Pancreas (tissue), 10 donors: ENCODE measurements at regions not wholly inside any gene's neighbourhood (a gene's known extent, or its start where the extent isn't known, plus 50 kb on each side); places are given as distances from the start of the nearest gene placed in this dataset.

Experiments
- ATAC-seq, 4 donors: fragments of 200-7000 bp; cut with Tn5 transposase; one replicate each; pipeline versions ENCODE4 v1.8.0 to v1.9.1; 2020; ENCODE audit warnings: mild to moderate bottlenecking in 4 of 4, moderate library complexity in 4 of 4
- DNase-seq, 6 donors: peaks; one replicate each; pipeline ENCODE4 v3.0.0-alpha.2; 2020
- FAIRE-seq: peaks from 2 replicates; lab custom pipeline; 2012; peaks lifted over from hg19 to GRCh38; lab: Jason Lieb, UNC
- H3K27ac ChIP-seq, 4 donors: fragments of 200-600 bp; sonication (generic); 1 replicate in 3 of 4; 2 replicates in 1 of 4; pipeline versions ENCODE4 v1.5.0 to v1.8.0; 2020
- H3K27me3 ChIP-seq, 4 donors: fragments of 200-600 bp; one replicate each; pipeline ENCODE4 v1.8.0; 2021
- H3K36me3 ChIP-seq, 3 donors: fragments of 200-600 bp; sonication (generic) in 1 of 3; one replicate each; pipeline versions ENCODE4 v1.5.0 to v1.8.0; 2020 to 2021
- H3K4me1 ChIP-seq, 3 donors: fragments of 200-600 bp; one replicate each; pipeline ENCODE4 v1.8.0; 2021
- H3K4me3 ChIP-seq, 4 donors: fragments of 200-600 bp; sonication (generic) in 2 of 4; one replicate each; pipeline versions ENCODE4 v1.5.0 to v1.8.0; 2020 to 2021
- H3K9me3 ChIP-seq, 4 donors: fragments of 200-600 bp; one replicate each; pipeline ENCODE4 v1.8.0; 2021
- WGBS, 2 donors: extraction: QIAGEN DNeasy Blood & Tissue Kit; methylation state at CpG; one replicate each; pipeline ENCODE4 v1.1.7; 2013; 5-methylcytosine and 5-hydroxymethylcytosine counted together
- intact Hi-C, 3 donors: fragments of 100-400 bp; cut with DNase I; formaldehyde crosslinking; loops; one replicate each; pipeline versions ENCODE4 v1.11.1 to v1.14.2; 2022
- TF ChIP-seq, protein P1 (sequence below), 4 donors: fragments of 200-600 bp; sonication (generic) in 3 of 4; IDR thresholded peaks; one replicate each; pipeline versions ENCODE4 v1.5.0 to v1.8.0; 2021; ENCODE audit warnings: antibody characterized with exemption in 4 of 4
- donor health status: healthy with polysubstance abuse.
- donor health status: DM: no; HTN: no; CAD: no; lungs with moderate emphysema.
- donor health status: DM: no; HTN: no; CAD: no.
- donor health status: control.
- donor health status: control.
- donor health status: Bipolar disorder and iron deficiency.
- donor health status: DM: yes; HTN: yes; CAD: no.
- donor health status: DM: no; HTN: no; CAD: no.
- donor health status: DM: no; HTN: no; CAD: no.
- donor health status: DM: yes; HTN: yes; CAD: no.

DNA sequence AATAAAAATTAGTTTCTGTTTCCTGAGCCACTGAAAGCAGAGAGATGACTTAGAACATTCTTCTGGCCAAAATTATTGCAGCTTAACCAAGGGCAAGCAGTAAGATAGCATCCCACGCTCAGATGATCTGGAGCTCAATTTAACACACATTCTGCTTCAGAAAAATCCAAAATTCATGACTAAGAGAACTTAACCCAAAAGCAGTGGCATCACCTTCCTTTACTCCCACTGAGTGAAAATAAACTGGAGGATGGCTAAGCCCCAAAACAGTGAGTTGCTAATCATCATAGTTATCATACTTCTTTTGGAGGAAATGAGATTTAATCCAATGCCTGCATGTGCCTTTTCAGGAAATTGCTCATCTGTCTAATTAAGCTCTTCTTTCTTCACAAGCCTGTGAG, 195.4 kb downstream of the DUSP6 start:
- no peaks in the 10 kb centered on the region for H3K36me3 ChIP-seq
- intact Hi-C loops: no loop called here
- TF ChIP-seq, protein P1, sequence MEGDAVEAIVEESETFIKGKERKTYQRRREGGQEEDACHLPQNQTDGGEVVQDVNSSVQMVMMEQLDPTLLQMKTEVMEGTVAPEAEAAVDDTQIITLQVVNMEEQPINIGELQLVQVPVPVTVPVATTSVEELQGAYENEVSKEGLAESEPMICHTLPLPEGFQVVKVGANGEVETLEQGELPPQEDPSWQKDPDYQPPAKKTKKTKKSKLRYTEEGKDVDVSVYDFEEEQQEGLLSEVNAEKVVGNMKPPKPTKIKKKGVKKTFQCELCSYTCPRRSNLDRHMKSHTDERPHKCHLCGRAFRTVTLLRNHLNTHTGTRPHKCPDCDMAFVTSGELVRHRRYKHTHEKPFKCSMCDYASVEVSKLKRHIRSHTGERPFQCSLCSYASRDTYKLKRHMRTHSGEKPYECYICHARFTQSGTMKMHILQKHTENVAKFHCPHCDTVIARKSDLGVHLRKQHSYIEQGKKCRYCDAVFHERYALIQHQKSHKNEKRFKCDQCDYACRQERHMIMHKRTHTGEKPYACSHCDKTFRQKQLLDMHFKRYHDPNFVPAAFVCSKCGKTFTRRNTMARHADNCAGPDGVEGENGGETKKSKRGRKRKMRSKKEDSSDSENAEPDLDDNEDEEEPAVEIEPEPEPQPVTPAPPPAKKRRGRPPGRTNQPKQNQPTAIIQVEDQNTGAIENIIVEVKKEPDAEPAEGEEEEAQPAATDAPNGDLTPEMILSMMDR (IDR thresholded peaks at IDR 0.05): no peak
- H3K4me1 ChIP-seq: no peaks in the 10 kb centered on the region
- no peak overlapping the region for H3K27ac ChIP-seq
- no peak for DNase-seq
- 90 to 96% methylated on average over 1 of the region's 1 CpG for WGBS, 2 donors
- no peak for ATAC-seq
- FAIRE-seq: no peak
- H3K9me3 ChIP-seq: no peaks in the 10 kb centered on the region
- H3K27me3 ChIP-seq: no peaks in the 10 kb centered on the region
- no peak overlapping the region for H3K4me3 ChIP-seq

DNA sequence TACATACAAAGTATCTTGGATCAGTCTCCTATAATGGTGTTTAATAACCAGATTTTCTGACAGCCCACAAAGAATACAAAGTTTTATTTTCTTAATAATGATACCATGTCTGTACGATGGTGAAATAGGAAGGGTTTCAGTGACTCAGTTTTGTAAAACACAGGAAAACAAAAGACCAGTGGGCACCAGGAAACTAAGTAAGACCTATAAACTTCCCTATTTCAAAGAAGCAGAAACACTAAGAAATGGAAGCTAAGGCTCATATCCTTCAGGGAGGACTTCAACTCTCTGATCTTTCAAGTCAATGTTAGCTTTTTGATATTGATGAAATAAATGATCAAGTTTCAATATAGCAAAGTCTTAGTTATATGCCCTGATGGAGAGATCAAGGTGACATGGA, 196.0 kb downstream of the DUSP6 start:
- 83 to 90% methylated on average over 1 of the region's 1 CpG for WGBS, 2 donors
- no peak for FAIRE-seq
- ATAC-seq: peak in 2 of 4 donors; percentile 36 to 41
- no peak overlapping the region for H3K27ac ChIP-seq
- H3K27me3 ChIP-seq: no peaks in the 10 kb centered on the region
- H3K4me3 ChIP-seq: no peak overlapping the region
- TF ChIP-seq, protein P1 (IDR thresholded peaks at IDR 0.05): no peak
- intact Hi-C loops: no loop called here
- no peaks in the 10 kb centered on the region for H3K36me3 ChIP-seq
- H3K4me1 ChIP-seq: no peaks in the 10 kb centered on the region
- no peak for DNase-seq
- H3K9me3 ChIP-seq: no peaks in the 10 kb centered on the region

DNA sequence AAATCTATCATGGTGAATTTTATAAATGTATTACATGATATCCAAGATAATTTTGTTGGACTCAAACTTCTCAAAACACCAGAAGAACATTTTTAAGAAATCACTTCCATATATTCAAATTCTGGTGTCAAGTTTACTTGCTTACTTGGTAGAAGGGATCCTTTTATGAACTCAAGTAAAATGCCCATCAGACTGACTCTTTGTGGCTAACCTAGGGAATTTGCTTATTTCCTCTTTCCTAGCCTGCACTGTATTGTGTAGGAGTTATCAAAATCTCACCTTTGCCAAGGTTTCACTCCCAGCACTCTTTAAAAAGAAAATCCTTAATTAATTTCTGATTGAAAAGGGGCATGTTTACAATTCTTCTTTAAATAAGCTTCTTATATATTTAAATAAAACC, 196.5 kb downstream of the DUSP6 start:
- no peak overlapping the region for H3K27ac ChIP-seq
- no peaks in the 10 kb centered on the region for H3K36me3 ChIP-seq
- H3K4me1 ChIP-seq: no peaks in the 10 kb centered on the region
- TF ChIP-seq, protein P1 (IDR thresholded peaks at IDR 0.05): no peak
- H3K27me3 ChIP-seq: no peaks in the 10 kb centered on the region
- H3K9me3 ChIP-seq: no peaks in the 10 kb centered on the region
- intact Hi-C loops: no loop called here
- ATAC-seq (no peak), FAIRE-seq (no peak), DNase-seq (no peak)
- H3K4me3 ChIP-seq: no peak overlapping the region

DNA sequence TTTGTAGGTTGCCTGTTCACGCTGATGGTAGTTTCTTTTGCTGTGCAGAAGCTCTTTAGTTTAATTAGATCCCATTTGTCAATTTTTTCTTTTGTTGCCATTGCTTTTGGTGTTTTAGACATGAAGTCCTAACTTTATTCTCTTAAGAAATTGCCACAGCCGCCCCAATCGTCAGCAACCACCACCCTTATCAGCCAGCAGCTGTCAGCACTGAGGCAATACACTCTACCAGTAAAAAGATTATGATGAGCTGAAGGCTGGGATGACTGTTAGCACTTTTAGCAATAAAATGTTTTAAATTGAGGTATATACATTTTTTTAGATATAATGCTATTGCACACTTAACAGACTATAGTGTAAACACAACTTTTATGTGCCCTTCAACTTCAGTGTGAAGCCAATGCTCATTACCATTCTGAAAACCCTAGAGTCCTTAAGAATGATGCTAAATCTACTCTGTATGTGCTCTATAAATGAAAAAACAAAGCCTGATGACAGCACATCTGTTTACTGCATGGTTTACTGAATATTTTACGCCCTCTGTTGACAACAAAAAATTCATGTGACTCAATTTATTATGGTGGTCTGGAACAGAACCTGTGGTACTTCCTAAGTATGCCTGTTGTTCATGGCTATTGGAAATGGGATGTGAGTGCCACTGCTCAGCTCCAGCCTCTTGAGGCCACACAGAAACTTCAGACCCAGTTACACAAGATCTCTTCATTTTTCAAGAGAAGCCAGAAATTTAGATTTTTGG, 197.4 kb downstream of the DUSP6 start:
- H3K36me3 ChIP-seq: no peaks in the 10 kb centered on the region
- no peaks in the 10 kb centered on the region for H3K4me1 ChIP-seq
- DNase-seq (no peak), ATAC-seq (no peak), FAIRE-seq (no peak)
- 76 to 88% methylated on average over 4 of the region's 4 CpGs for WGBS, 2 donors
- no peaks in the 10 kb centered on the region for H3K9me3 ChIP-seq
- no peak overlapping the region for H3K4me3 ChIP-seq
- no peaks in the 10 kb centered on the region for H3K27me3 ChIP-seq
- intact Hi-C loops: no loop called here
- H3K27ac ChIP-seq: no peak overlapping the region
- TF ChIP-seq, protein P1 (IDR thresholded peaks at IDR 0.05): no peak

DNA sequence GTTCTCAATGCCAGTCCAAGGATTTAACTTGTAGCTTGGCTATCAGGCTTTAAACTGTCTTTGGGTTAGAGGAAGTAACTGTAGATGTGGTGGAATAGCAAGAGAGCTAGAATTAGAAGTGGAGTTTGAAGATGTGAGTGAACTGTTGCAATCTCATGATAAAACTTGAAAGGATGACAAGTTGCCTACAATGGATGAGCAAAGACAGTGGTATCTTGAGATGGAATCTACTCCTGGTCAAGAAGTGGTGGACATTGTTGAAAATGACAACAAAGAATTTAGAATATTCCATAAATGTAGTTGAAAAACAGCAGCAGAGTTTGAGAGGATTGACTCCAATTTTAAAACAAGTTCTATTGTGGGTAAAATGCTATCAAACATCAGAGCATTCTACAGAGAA, 199.0 kb downstream of the DUSP6 start:
- intact Hi-C loops: no loop called here
- DNase-seq (no peak), FAIRE-seq (no peak), ATAC-seq (no peak)
- TF ChIP-seq, protein P1 (IDR thresholded peaks at IDR 0.05): no peak
- H3K4me1 ChIP-seq: no peaks in the 10 kb centered on the region
- H3K4me3 ChIP-seq: no peak overlapping the region
- H3K27me3 ChIP-seq: no peaks in the 10 kb centered on the region
- H3K36me3 ChIP-seq: no peaks in the 10 kb centered on the region
- H3K27ac ChIP-seq: no peak overlapping the region
- no peaks in the 10 kb centered on the region for H3K9me3 ChIP-seq
